ENCODE measurements at regions not wholly inside any gene's neighbourhood (a gene's known extent, or its start where the extent isn't known, plus 50 kb on each side); places are given as distances from the start of the nearest gene placed in this dataset.

DNA sequence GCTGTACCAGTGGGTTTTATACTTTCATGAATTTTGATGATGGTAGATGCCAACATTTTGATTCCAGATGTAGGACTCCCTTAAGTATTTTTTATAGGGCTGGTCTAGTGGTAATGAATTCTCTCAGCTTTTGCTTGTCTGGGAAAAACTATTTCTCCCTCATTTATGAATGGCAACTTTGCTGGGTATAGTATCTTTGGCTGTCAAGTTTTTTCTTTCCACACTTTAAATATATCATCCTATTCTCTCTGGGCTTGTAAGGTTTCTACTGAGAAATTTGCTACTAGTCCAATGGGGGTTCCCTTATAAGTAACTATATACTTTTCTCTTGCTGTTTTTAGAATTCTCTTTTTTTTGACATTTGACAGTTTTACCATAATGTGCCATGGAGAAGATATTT is 629.3 kb downstream of the NR2F1-AS1 start:
- H3K9me3 ChIP-seq (ENCODE audit: control insufficient read depth, insufficient read depth, low read depth, low read length): peaks cover 39% of the 10 kb centered on the region; the same call in 1 of the 2 replicates
- H3K4me1 ChIP-seq (ENCODE audit: control insufficient read depth, insufficient read depth, low read length): no peaks in the 10 kb centered on the region
- no peaks in the 10 kb centered on the region for H3K27me3 ChIP-seq (ENCODE audit: control insufficient read depth, insufficient read depth, low read length)
- ATAC-seq (no peak), DNase-seq (ENCODE audit: low read depth, low spot score) (no peak)
- H3K27ac ChIP-seq (ENCODE audit: low read length): peak overlapping the region; percentile 9; the same call in 1 of the 2 replicates
- POLR2A ChIA-PET: no interaction called here
- no peak overlapping the region for H3K4me3 ChIP-seq (ENCODE audit: low read depth in 2 of 2, low read length in 2 of 2)
- CTCF ChIA-PET: no interaction called here
- intact Hi-C loops (cut with micrococcal nuclease; ENCODE audit: unreplicated experiment): no loop called here
- H3K36me3 ChIP-seq (ENCODE audit: control insufficient read depth, insufficient read depth, low read length): no peaks in the 10 kb centered on the region
- BruUV-seq (replicated peaks): no TSS peak
- TF ChIP-seq SIN3A (IDR thresholded peaks at IDR 0.05; ENCODE audit: borderline replicate concordance, insufficient read depth, low read depth, low read length): no peak
- TF ChIP-seq POLR2AphosphoS5 (IDR thresholded peaks at IDR 0.05; ENCODE audit: low read depth, low read length): no peak
- in situ Hi-C loops (cut with HindIII; ENCODE audit: low pct_unique_long_range_greater_than_20kb, low sequenced_read_pairs): no loop called here

DNA sequence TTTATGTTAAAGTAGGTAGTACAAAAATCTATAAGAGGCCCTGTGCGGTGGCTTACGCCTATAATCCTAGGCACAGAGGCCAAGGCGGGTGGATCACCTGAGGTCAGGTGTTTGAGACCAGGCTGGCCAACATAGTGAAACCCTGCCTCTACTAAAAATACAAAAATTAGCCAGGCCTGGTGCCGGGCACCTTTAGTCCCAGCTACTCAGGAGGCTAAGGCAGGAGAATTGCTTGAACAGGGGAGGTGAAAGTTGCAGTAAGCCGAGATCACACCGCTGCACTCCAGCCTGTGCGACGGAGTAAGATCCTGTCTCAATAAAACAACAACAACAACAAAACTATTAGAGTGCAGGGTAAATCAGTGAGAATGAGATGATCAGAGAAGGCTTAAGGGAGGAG is 634.5 kb downstream of the NR2F1-AS1 start:
- H3K27me3 ChIP-seq (ENCODE audit: control insufficient read depth, insufficient read depth, low read length): no peaks in the 10 kb centered on the region
- no peak overlapping the region for H3K4me3 ChIP-seq (ENCODE audit: low read depth in 2 of 2, low read length in 2 of 2)
- no peak for DNase-seq (ENCODE audit: low read depth, low spot score)
- POLR2A ChIA-PET: no interaction called here
- intact Hi-C loops (cut with micrococcal nuclease; ENCODE audit: unreplicated experiment): no loop called here
- peaks cover 27% of the 10 kb centered on the region; the same call in 1 of the 2 replicates for H3K9me3 ChIP-seq (ENCODE audit: control insufficient read depth, insufficient read depth, low read depth, low read length)
- TF ChIP-seq TCF7L2 (IDR thresholded peaks at IDR 0.05; ENCODE audit: low read depth, low read length) (no peak), POLR2AphosphoS5 (IDR thresholded peaks at IDR 0.05; ENCODE audit: low read depth, low read length) (no peak)
- TF ChIP-seq, protein P1, sequence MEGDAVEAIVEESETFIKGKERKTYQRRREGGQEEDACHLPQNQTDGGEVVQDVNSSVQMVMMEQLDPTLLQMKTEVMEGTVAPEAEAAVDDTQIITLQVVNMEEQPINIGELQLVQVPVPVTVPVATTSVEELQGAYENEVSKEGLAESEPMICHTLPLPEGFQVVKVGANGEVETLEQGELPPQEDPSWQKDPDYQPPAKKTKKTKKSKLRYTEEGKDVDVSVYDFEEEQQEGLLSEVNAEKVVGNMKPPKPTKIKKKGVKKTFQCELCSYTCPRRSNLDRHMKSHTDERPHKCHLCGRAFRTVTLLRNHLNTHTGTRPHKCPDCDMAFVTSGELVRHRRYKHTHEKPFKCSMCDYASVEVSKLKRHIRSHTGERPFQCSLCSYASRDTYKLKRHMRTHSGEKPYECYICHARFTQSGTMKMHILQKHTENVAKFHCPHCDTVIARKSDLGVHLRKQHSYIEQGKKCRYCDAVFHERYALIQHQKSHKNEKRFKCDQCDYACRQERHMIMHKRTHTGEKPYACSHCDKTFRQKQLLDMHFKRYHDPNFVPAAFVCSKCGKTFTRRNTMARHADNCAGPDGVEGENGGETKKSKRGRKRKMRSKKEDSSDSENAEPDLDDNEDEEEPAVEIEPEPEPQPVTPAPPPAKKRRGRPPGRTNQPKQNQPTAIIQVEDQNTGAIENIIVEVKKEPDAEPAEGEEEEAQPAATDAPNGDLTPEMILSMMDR (IDR thresholded peaks at IDR 0.05): no peak
- TF ChIP-seq, protein P2, sequence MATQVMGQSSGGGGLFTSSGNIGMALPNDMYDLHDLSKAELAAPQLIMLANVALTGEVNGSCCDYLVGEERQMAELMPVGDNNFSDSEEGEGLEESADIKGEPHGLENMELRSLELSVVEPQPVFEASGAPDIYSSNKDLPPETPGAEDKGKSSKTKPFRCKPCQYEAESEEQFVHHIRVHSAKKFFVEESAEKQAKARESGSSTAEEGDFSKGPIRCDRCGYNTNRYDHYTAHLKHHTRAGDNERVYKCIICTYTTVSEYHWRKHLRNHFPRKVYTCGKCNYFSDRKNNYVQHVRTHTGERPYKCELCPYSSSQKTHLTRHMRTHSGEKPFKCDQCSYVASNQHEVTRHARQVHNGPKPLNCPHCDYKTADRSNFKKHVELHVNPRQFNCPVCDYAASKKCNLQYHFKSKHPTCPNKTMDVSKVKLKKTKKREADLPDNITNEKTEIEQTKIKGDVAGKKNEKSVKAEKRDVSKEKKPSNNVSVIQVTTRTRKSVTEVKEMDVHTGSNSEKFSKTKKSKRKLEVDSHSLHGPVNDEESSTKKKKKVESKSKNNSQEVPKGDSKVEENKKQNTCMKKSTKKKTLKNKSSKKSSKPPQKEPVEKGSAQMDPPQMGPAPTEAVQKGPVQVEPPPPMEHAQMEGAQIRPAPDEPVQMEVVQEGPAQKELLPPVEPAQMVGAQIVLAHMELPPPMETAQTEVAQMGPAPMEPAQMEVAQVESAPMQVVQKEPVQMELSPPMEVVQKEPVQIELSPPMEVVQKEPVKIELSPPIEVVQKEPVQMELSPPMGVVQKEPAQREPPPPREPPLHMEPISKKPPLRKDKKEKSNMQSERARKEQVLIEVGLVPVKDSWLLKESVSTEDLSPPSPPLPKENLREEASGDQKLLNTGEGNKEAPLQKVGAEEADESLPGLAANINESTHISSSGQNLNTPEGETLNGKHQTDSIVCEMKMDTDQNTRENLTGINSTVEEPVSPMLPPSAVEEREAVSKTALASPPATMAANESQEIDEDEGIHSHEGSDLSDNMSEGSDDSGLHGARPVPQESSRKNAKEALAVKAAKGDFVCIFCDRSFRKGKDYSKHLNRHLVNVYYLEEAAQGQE (IDR thresholded peaks at IDR 0.05; ENCODE audit: insufficient read depth in 1 of 2, low read depth in 2 of 2, low read length in 1 of 2): no peak
- CTCF ChIA-PET: no interaction called here
- no peak for ATAC-seq
- in situ Hi-C loops (cut with HindIII; ENCODE audit: low pct_unique_long_range_greater_than_20kb, low sequenced_read_pairs): no loop called here
- peaks cover 23% of the 10 kb centered on the region; the same call in 1 of the 2 replicates for H3K4me1 ChIP-seq (ENCODE audit: control insufficient read depth, insufficient read depth, low read length)
- peak overlapping the region; percentile 86; the same call in 1 of the 2 replicates for H3K27ac ChIP-seq (ENCODE audit: low read length)
- no peaks in the 10 kb centered on the region for H3K36me3 ChIP-seq (ENCODE audit: control insufficient read depth, insufficient read depth, low read length)
- no TSS peak for BruUV-seq (replicated peaks)

DNA sequence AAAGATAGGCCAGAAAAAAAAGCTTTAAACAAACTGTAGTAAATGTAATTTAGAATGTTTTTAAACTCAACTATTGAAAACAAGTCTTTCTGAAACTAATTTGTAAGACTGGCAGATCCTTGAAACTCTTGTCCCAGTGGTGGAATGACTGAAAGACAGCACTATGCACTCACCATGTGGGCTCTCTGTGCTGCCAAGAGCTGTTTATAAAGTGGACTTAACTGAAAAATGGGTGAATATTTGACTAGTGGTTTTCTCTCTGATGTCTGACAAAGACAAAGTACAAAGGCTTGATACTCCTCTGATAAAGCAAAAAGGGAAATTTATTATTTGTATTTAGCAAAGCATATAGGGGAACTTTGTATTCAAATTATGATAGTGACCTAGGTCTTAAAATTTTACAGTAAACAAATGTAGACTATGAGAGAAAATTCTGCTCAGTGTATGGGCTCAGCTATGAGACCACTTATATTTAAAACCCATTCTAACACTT is 635.4 kb downstream of the NR2F1-AS1 start:
- DNase-seq (ENCODE audit: low read depth, low spot score): no peak
- ChIA-PET CTCF (interaction anchor here (1.2 kb wide), 1 partner anchor 36 kb away, joined by 3 read pairs; no protein-coding TSS in a partner anchor), POLR2A (interaction anchor here (0.6 kb wide), 1 partner anchor 676 kb away, joined by 3 read pairs; no protein-coding TSS in a partner anchor)
- Histone ChIP-seq H3K36me3 (ENCODE audit: control insufficient read depth, insufficient read depth, low read length) (no peaks in the 10 kb centered on the region), H3K4me1 (ENCODE audit: control insufficient read depth, insufficient read depth, low read length) (peaks cover 23% of the 10 kb centered on the region; the same call in 1 of the 2 replicates), H3K9me3 (ENCODE audit: control insufficient read depth, insufficient read depth, low read depth, low read length) (peaks cover 18% of the 10 kb centered on the region; the same call in 1 of the 2 replicates), H3K27ac (ENCODE audit: low read length) (peak overlapping the region; percentile 86), H3K4me3 (ENCODE audit: low read depth in 2 of 2, low read length in 2 of 2) (no peak overlapping the region), H3K27me3 (ENCODE audit: control insufficient read depth, insufficient read depth, low read length) (no peaks in the 10 kb centered on the region)
- TF ChIP-seq POLR2AphosphoS5 (IDR thresholded peaks at IDR 0.05; ENCODE audit: low read depth, low read length) (no peak), SIN3A (IDR thresholded peaks at IDR 0.05; ENCODE audit: borderline replicate concordance, insufficient read depth, low read depth, low read length) (no peak), TCF7L2 (IDR thresholded peaks at IDR 0.05; ENCODE audit: low read depth, low read length) (no peak)
- TF ChIP-seq, protein P2 (IDR thresholded peaks at IDR 0.05; ENCODE audit: insufficient read depth in 1 of 2, low read depth in 2 of 2, low read length in 1 of 2): no peak
- TF ChIP-seq, protein P1 (IDR thresholded peaks at IDR 0.05): no peak
- in situ Hi-C loops (cut with HindIII; ENCODE audit: low pct_unique_long_range_greater_than_20kb, low sequenced_read_pairs) (no loop called here), intact Hi-C loops (cut with micrococcal nuclease; ENCODE audit: unreplicated experiment) (no loop called here)
- BruUV-seq (replicated peaks): no TSS peak
- peak; percentile 84 for ATAC-seq
